Esophagus squamous epithelium (tissue), 4 donors: ENCODE measurements at regions not wholly inside any gene's neighbourhood (a gene's known extent, or its start where the extent isn't known, plus 50 kb on each side); places are given as distances from the start of the nearest gene placed in this dataset.

Experiments
- CTCF ChIP-seq, 6 experiments: fragments of 450-650 bp in 4 of 6; fragments of 200-600 bp in 2 of 6; sonication (generic) in 2 of 6; IDR thresholded peaks; one replicate each; pipeline ENCODE4 v1.5.1; 2016 to 2019; ENCODE audit warnings: antibody characterized with exemption in 6 of 6, mild to moderate bottlenecking in 4 of 6, moderate library complexity in 4 of 6
- POLR2A ChIP-seq, 4 donors: fragments of 450-650 bp; IDR thresholded peaks; one replicate each; pipeline ENCODE4 v1.6.1; 2017; ENCODE audit warnings: antibody characterized with exemption in 4 of 4, mild to moderate bottlenecking in 4 of 4, moderate library complexity in 3 of 4

DNA sequence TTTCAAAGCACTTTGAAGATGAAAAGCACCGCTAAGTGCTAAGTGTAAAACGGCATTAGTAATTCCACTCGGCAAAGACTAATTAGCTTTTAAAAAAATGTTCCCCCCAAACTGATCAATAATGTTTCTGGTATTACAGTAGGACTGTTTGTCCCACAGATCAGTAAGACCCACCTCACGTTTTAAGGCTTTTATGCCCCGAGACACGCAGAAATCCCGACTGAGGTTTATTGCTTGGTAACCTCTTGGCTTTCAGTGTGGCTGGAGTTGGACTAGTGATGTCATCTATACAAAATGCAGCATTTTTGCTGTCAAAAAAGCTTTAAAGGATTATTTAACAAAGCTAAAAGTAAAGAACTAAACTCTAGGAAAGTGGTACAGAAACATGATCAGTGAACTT lies 414.6 kb upstream of the PSMD7 start:
- TF ChIP-seq POLR2A (IDR thresholded peaks at IDR 0.05) (no peak), CTCF (IDR thresholded peaks at IDR 0.05) (no peak)
